NB4 (cell line): ENCODE measurements at regions not wholly inside any gene's neighbourhood (a gene's known extent, or its start where the extent isn't known, plus 50 kb on each side); places are given as distances from the start of the nearest gene placed in this dataset.

ENCODE experiments used
- DNase-seq: peaks from one replicate; pipeline ENCODE4 v3.0.0; 2010; ENCODE audit warnings: low read depth
- H3K4me3 ChIP-seq: one replicate; pipeline ENCODE4 v1.5.1; 2011; ENCODE audit warnings: mild to moderate bottlenecking, low read depth, low read length, moderate library complexity
- MYC ChIP-seq: IDR thresholded peaks from 2 replicates; pipeline ENCODE4 v1.6.1; 2011; ENCODE audit warnings: low read depth, low read length
- POLR2A ChIP-seq: IDR thresholded peaks from 2 replicates; pipeline ENCODE4 v1.6.1; 2011; ENCODE audit warnings: mild to moderate bottlenecking; ENCODE audit not compliant: insufficient read length; ENCODE audit errors: extremely low read depth
- TF ChIP-seq, protein P1 (sequence below): IDR thresholded peaks from 2 replicates; pipeline ENCODE4 v1.6.1; 2011; ENCODE audit warnings: low read depth, low read length
- TF ChIP-seq, protein P2 (sequence below): IDR thresholded peaks from one replicate; pipeline ENCODE4 v1.5.1; 2012; ENCODE audit warnings: low read depth, low read length

DNA sequence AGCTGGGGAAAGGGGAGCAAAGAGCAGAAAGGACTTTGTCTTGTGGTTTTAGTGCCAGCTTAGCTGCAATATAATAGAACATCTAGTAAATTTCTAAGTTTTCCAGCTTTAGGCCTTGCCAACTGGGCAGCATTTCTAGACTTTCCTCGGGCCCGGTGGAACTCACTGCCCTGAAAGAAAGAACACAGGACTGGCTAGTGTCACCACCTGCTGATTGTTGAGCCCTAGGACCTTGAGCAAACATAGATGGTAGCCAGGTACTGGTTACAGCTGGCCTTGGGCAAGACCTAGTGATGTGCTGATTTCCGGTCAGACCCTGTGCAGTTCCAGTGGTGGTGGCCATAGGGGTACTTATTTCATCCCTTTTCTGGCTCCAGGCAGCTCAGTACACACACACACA lies 753.2 kb upstream of the B3GALT2 start:
- DNase-seq = no peak
- TF ChIP-seq MYC = no peak
- no peak overlapping the region for H3K4me3 ChIP-seq

DNA sequence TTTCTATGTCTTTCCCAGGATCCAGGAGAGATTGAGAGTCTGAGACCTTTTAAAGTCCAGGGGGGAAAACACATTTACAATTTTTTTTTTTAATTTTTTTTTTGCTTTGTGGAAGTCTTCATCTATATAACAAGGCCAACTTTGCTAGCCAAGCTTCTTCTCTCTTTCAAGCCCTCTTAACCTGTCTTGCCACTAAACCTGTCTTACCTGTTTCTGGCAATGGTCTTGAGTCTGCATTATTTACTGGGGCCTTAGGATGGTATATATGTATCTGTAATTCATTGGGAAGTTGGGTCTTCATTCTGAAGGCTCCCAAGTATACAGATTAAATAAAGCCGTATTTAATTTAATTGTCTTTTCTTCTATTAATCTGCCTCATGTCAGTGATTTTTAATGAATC lies 750.9 kb upstream of the B3GALT2 start:
- no peak for TF ChIP-seq POLR2A
- TF ChIP-seq, protein P1, sequence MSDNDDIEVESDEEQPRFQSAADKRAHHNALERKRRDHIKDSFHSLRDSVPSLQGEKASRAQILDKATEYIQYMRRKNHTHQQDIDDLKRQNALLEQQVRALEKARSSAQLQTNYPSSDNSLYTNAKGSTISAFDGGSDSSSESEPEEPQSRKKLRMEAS = no peak
- TF ChIP-seq, protein P2, sequence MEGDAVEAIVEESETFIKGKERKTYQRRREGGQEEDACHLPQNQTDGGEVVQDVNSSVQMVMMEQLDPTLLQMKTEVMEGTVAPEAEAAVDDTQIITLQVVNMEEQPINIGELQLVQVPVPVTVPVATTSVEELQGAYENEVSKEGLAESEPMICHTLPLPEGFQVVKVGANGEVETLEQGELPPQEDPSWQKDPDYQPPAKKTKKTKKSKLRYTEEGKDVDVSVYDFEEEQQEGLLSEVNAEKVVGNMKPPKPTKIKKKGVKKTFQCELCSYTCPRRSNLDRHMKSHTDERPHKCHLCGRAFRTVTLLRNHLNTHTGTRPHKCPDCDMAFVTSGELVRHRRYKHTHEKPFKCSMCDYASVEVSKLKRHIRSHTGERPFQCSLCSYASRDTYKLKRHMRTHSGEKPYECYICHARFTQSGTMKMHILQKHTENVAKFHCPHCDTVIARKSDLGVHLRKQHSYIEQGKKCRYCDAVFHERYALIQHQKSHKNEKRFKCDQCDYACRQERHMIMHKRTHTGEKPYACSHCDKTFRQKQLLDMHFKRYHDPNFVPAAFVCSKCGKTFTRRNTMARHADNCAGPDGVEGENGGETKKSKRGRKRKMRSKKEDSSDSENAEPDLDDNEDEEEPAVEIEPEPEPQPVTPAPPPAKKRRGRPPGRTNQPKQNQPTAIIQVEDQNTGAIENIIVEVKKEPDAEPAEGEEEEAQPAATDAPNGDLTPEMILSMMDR = no peak
- TF ChIP-seq MYC = no peak
- no peak for DNase-seq
- no peak overlapping the region for H3K4me3 ChIP-seq

DNA sequence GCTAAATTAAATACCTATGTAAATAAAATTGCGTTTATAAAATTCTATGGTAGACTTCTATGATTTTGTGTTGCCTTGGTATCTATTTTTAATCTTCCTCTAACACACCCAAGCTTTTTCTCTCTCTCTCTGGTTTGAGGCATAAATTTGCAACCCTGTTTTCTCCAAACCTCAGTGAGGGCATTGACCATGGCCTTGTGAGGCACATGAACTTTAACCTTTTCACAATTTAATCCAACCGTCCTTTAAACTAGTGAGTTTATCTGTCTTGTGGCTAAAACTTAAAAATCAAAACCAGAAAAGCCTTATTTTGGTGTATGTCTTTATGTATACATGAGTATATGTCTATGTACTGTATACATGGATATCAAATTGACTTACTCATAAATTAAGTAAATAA lies 746.6 kb upstream of the B3GALT2 start:
- H3K4me3 ChIP-seq = no peak overlapping the region
- TF ChIP-seq, protein P1 = no peak
- no peak for TF ChIP-seq POLR2A
- TF ChIP-seq, protein P2 = no peak
- no peak for TF ChIP-seq MYC
- DNase-seq = no peak

DNA sequence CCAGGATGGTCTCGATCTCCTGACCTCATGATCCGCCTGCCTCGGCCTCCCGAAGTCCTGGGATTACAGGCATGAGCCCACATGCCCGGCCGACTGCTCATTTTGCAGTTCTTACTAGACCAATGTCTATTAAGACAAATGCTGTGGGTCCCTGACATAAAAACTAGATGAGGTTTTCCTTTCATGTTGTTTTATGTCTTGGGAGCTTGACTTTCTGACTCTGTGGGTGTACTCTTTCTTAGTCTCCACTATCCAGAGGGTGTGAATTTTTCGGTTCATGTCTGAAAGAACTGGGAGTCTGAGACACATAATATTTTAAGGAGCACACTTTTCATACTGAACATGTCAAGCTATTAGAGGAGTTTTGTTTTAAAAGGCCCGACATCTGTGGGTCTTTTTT lies 744.9 kb upstream of the B3GALT2 start:
- no peak overlapping the region for H3K4me3 ChIP-seq
- no peak for TF ChIP-seq POLR2A
- TF ChIP-seq, protein P1 = no peak
- no peak for TF ChIP-seq MYC
- TF ChIP-seq, protein P2 = no peak
- no peak for DNase-seq

DNA sequence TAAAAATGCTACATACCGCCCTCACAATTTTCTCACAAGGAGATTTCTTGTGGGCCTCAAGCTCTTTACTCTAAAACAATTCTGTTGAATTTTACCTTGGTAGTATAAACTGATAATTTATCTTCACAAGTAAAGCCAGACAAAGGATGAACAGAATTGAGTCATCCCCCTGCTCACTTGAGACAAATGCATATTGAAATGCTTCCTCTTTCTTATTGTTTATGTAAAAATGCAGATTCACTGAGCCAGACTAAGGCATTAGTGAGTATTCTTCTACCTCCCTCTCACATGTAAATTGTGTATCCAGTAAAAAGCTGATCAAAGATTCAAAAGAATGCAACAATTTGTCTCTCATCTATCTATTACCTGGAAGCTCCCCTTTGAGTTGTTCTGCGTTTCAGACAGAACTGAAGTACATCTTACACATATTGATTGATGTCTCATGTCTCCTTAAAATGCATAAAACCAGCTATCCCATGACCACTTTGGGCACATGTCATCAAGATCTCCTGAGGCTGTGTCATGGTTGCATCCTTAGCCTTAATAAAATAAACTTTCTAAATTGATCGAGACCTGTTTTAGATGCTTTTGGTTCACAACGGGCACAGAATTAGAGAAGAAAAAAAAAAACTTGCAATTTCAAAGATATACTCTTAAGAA lies 743.1 kb upstream of the B3GALT2 start:
- TF ChIP-seq, protein P2 = no peak
- no peak for TF ChIP-seq POLR2A
- TF ChIP-seq MYC = no peak
- TF ChIP-seq, protein P1 = no peak
- no peak overlapping the region for H3K4me3 ChIP-seq
- DNase-seq = no peak

DNA sequence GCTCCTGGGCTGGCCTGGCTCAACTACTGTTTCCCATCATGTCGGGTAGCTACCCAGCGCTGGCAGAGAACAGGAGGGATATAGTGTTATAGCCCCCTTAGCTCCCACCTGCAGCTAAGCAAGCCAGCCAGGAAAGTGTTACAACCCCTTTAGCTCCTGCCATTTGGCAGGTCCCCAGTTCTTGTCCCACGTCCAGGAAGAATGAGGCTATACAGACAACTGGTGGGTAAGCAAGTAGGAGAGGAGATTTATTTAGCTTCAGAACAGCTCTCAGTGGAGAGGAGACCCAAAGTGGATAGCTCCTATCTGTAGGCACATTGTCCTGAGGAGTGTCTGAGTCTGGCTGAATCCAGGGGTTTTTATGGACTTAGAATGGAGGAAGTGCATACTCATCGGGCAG lies 741.1 kb upstream of the B3GALT2 start:
- no peak overlapping the region for H3K4me3 ChIP-seq
- no peak for TF ChIP-seq POLR2A
- TF ChIP-seq, protein P1 = no peak
- TF ChIP-seq MYC = no peak
- TF ChIP-seq, protein P2 = no peak
- peak; percentile 2 for DNase-seq
